PC-3 (cell line): ENCODE measurements at regions not wholly inside any gene's neighbourhood (a gene's known extent, or its start where the extent isn't known, plus 50 kb on each side); places are given as distances from the start of the nearest gene placed in this dataset.

Source experiments
- CTCF ChIP-seq: fragments of 300-600 bp; sonication (generic); conservative IDR thresholded peaks from 2 replicates; pipeline ENCODE4 v1.5.1; 2017; ENCODE audit warnings: antibody characterized with exemption, low read depth, mild to moderate bottlenecking, low read length
- EZH2phosphoT487 ChIP-seq: fragments of 300-600 bp; sonication (generic); IDR thresholded peaks from 2 replicates; pipeline ENCODE4 v1.6.1; 2018; ENCODE audit warnings: mild to moderate bottlenecking, antibody characterized with exemption, low read length, borderline replicate concordance

- TF ChIP-seq CTCF (no peak), EZH2phosphoT487 (no peak)
These were observed 77.9 kb upstream of the AVPR1A start for GRCh38 chr12:63228853-63229252.
